ENCODE measurements at regions not wholly inside any gene's neighbourhood (a gene's known extent, or its start where the extent isn't known, plus 50 kb on each side); places are given as distances from the start of the nearest gene placed in this dataset.

DNA sequence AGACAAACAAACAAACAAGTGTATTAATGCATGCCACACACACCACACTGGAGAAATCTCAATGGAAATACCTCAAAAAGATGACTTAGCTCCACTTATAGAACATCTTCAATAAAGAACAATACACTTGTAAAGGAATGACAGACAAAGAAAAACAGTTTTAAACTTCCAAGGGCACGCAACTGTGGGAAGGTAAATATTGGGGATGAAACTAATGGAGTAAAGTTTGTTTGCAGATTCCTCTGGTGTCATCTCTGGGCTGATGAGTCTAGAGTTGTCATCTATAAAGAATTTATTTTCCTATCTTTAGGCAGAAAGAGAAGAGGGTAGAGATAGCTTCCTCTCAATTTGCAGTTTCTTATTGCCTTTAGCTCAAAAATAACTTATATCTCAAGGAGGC lies 144.0 kb upstream of the ZC3H15 start:
- TF ChIP-seq CTCF (IDR thresholded peaks at IDR 0.05 in 8 of 11, conservative IDR thresholded peaks at IDR 0.05 in 3 of 11) = no peak
- no peak for TF ChIP-seq POLR2A (IDR thresholded peaks at IDR 0.05)

Data from spleen (tissue), 7 donors.